NOMO-1 (cell line): ENCODE measurements at regions not wholly inside any gene's neighbourhood (a gene's known extent, or its start where the extent isn't known, plus 50 kb on each side); places are given as distances from the start of the nearest gene placed in this dataset.
A peak's percentile ranks its signal among the peaks of the same experiment; 100 is the strongest.

Source experiments
- DNase-seq, 2 experiments: peaks; one replicate each; lab custom pipeline; 2025; ENCODE audit not compliant: unreplicated experiment in 2 of 2; lab: John Stamatoyannopoulos, UW

GRCh38 chr6:80673367-80673766 lies 566.9 kb downstream of the BCKDHB start:
- no peak for DNase-seq

GRCh38 chr6:80667006-80667405 lies 560.5 kb downstream of the BCKDHB start:
- no peak for DNase-seq

GRCh38 chr6:80658926-80659325 lies 552.5 kb downstream of the BCKDHB start:
- DNase-seq = no peak

- no peak for DNase-seq
These were observed 540.7 kb downstream of the BCKDHB start for GRCh38 chr6:80647156-80647555.

GRCh38 chr6:80643881-80644280 lies 537.4 kb downstream of the BCKDHB start:
- DNase-seq = no peak

GRCh38 chr6:80642452-80642851 lies 536.0 kb downstream of the BCKDHB start:
- DNase-seq = no peak

GRCh38 chr6:80641591-80641990 lies 535.1 kb downstream of the BCKDHB start:
- no peak for DNase-seq

GRCh38 chr6:80640176-80640575 lies 533.7 kb downstream of the BCKDHB start:
- DNase-seq = peak in 1 of 2 experiments; percentile 1

GRCh38 chr6:80639181-80639629 lies 532.7 kb downstream of the BCKDHB start:
- no peak for DNase-seq

GRCh38 chr6:80638213-80639055 lies 532.0 kb downstream of the BCKDHB start:
- peak; percentile 29 to 89 for DNase-seq

GRCh38 chr6:80637312-80637711 lies 530.8 kb downstream of the BCKDHB start:
- peak; percentile 43 to 68 for DNase-seq

GRCh38 chr6:80636689-80637088 lies 530.2 kb downstream of the BCKDHB start:
- no peak for DNase-seq

- no peak for DNase-seq
These were observed 526.9 kb downstream of the BCKDHB start for GRCh38 chr6:80633412-80633811.

GRCh38 chr6:80625405-80625804 lies 518.9 kb downstream of the BCKDHB start:
- DNase-seq = no peak

GRCh38 chr6:80623066-80623815 lies 516.8 kb downstream of the BCKDHB start:
- DNase-seq = no peak

- DNase-seq = no peak
These were observed 516.2 kb downstream of the BCKDHB start for GRCh38 chr6:80622641-80623040.

- no peak for DNase-seq
These were observed 512.5 kb downstream of the BCKDHB start for GRCh38 chr6:80618953-80619352.

- DNase-seq = no peak
These were observed 504.4 kb downstream of the BCKDHB start for GRCh38 chr6:80610846-80611245.

- DNase-seq = no peak
These were observed 502.4 kb downstream of the BCKDHB start for GRCh38 chr6:80608881-80609280.

GRCh38 chr6:80607811-80608391 lies 501.4 kb downstream of the BCKDHB start:
- peak; percentile 68 to 84 for DNase-seq

GRCh38 chr6:80605165-80605989 lies 498.9 kb downstream of the BCKDHB start:
- peak; percentile 28 to 47 for DNase-seq
